ENCODE measurements at regions not wholly inside any gene's neighbourhood (a gene's known extent, or its start where the extent isn't known, plus 50 kb on each side); places are given as distances from the start of the nearest gene placed in this dataset.
A peak's percentile ranks its signal among the peaks of the same experiment; 100 is the strongest.

GRCh38 chr14:23828001-23828400 is 125.6 kb upstream of the DHRS4 start:
- Histone ChIP-seq H3K4me3 (no peak overlapping the region), H3K9ac (ENCODE audit: insufficient read depth in 1 of 2, low read length in 2 of 2) (no peak overlapping the region), H3K9me3 (ENCODE audit: control insufficient read depth in 4 of 4, insufficient read depth in 3 of 4, low read length in 3 of 4) (no peaks in the 10 kb centered on the region), H3K27ac (ENCODE audit: low read depth in 1 of 2, low read length in 1 of 2) (no peak overlapping the region), H3K4me1 (ENCODE audit: control insufficient read depth in 5 of 5, insufficient read depth in 5 of 5, low read length in 5 of 5) (no peaks in the 10 kb centered on the region), H3K36me3 (ENCODE audit: control insufficient read depth in 4 of 4, insufficient read depth in 4 of 4, low read length in 4 of 4) (no peaks in the 10 kb centered on the region), H3K27me3 (ENCODE audit: control insufficient read depth in 3 of 3, insufficient read depth in 3 of 3, low read length in 2 of 3) (no peaks in the 10 kb centered on the region)
- DNase-seq (no peak), ATAC-seq (ENCODE audit: insufficient read depth, low FRiP score) (no peak)
- WGBS, 2 donors = 57 to 73% methylated on average over 4 of the region's 4 CpGs
- TF ChIP-seq CTCF (IDR thresholded peaks at IDR 0.05; ENCODE audit: control extremely low read depth, extremely low read depth) = no peak

GRCh38 chr14:23828616-23829015 is 125.0 kb upstream of the DHRS4 start:
- ATAC-seq (ENCODE audit: insufficient read depth, low FRiP score) = no peak
- WGBS, 2 donors = 30 to 63% methylated on average over 1 of the region's 1 CpG
- no peaks in the 10 kb centered on the region for H3K27me3 ChIP-seq (ENCODE audit: control insufficient read depth in 3 of 3, insufficient read depth in 3 of 3, low read length in 2 of 3)

GRCh38 chr14:23829736-23830471 is 123.7 kb upstream of the DHRS4 start:
- Histone ChIP-seq H3K4me3 (no peak overlapping the region), H3K27me3 (ENCODE audit: control insufficient read depth in 3 of 3, insufficient read depth in 3 of 3, low read length in 2 of 3) (no peaks in the 10 kb centered on the region), H3K9ac (ENCODE audit: insufficient read depth in 1 of 2, low read length in 2 of 2) (no peak overlapping the region), H3K4me1 (ENCODE audit: control insufficient read depth in 5 of 5, insufficient read depth in 5 of 5, low read length in 5 of 5) (no peaks in the 10 kb centered on the region), H3K9me3 (ENCODE audit: control insufficient read depth in 4 of 4, insufficient read depth in 3 of 4, low read length in 3 of 4) (no peaks in the 10 kb centered on the region), H3K27ac (ENCODE audit: low read depth in 1 of 2, low read length in 1 of 2) (no peak overlapping the region), H3K36me3 (ENCODE audit: control insufficient read depth in 4 of 4, insufficient read depth in 4 of 4, low read length in 4 of 4) (no peaks in the 10 kb centered on the region)
- WGBS, 2 donors = 53 to 73% methylated on average over 2 of the region's 2 CpGs
- TF ChIP-seq CTCF (IDR thresholded peaks at IDR 0.05; ENCODE audit: control extremely low read depth, extremely low read depth) = no peak
- no peak for DNase-seq
- peak; percentile 48 for ATAC-seq (ENCODE audit: insufficient read depth, low FRiP score)

More at GRCh38 chr14:23828616-23829015, 125.0 kb upstream of the DHRS4 start:
- TF ChIP-seq CTCF (IDR thresholded peaks at IDR 0.05; ENCODE audit: control extremely low read depth, extremely low read depth) = no peak
- H3K9ac ChIP-seq (ENCODE audit: insufficient read depth in 1 of 2, low read length in 2 of 2) = no peak overlapping the region
- H3K4me1 ChIP-seq (ENCODE audit: control insufficient read depth in 5 of 5, insufficient read depth in 5 of 5, low read length in 5 of 5) = no peaks in the 10 kb centered on the region
- no peaks in the 10 kb centered on the region for H3K9me3 ChIP-seq (ENCODE audit: control insufficient read depth in 4 of 4, insufficient read depth in 3 of 4, low read length in 3 of 4)
- DNase-seq = no peak
- H3K27ac ChIP-seq (ENCODE audit: low read depth in 1 of 2, low read length in 1 of 2) = no peak overlapping the region
- no peak overlapping the region for H3K4me3 ChIP-seq
- no peaks in the 10 kb centered on the region for H3K36me3 ChIP-seq (ENCODE audit: control insufficient read depth in 4 of 4, insufficient read depth in 4 of 4, low read length in 4 of 4)

GRCh38 chr14:23831596-23831995 is 122.0 kb upstream of the DHRS4 start:
- no peak overlapping the region for H3K4me3 ChIP-seq
- H3K9ac ChIP-seq (ENCODE audit: insufficient read depth in 1 of 2, low read length in 2 of 2) = no peak overlapping the region
- no peaks in the 10 kb centered on the region for H3K27me3 ChIP-seq (ENCODE audit: control insufficient read depth in 3 of 3, insufficient read depth in 3 of 3, low read length in 2 of 3)
- no peak for ATAC-seq (ENCODE audit: insufficient read depth, low FRiP score)
- H3K36me3 ChIP-seq (ENCODE audit: control insufficient read depth in 4 of 4, insufficient read depth in 4 of 4, low read length in 4 of 4) = no peaks in the 10 kb centered on the region
- H3K27ac ChIP-seq (ENCODE audit: low read depth in 1 of 2, low read length in 1 of 2) = no peak overlapping the region
- DNase-seq = peak in 1 of 3 donors; percentile 1
- H3K4me1 ChIP-seq (ENCODE audit: control insufficient read depth in 5 of 5, insufficient read depth in 5 of 5, low read length in 5 of 5) = no peaks in the 10 kb centered on the region
- no peak for TF ChIP-seq CTCF (IDR thresholded peaks at IDR 0.05; ENCODE audit: control extremely low read depth, extremely low read depth)
- H3K9me3 ChIP-seq (ENCODE audit: control insufficient read depth in 4 of 4, insufficient read depth in 3 of 4, low read length in 3 of 4) = no peaks in the 10 kb centered on the region
- 23 to 41% methylated on average over 3 of the region's 3 CpGs for WGBS, 2 donors
